GM18502 (cell line): ENCODE measurements at regions not wholly inside any gene's neighbourhood (a gene's known extent, or its start where the extent isn't known, plus 50 kb on each side); places are given as distances from the start of the nearest gene placed in this dataset.
A peak's percentile ranks its signal among the peaks of the same experiment; 100 is the strongest.
"Not testable (repeated sequence)": the region's sequence is repeated elsewhere in the genome, so short reads cannot be mapped to it uniquely, and the experiment has no call there.

Experiments
- ATAC-seq: cut with Tn5 transposase; IDR thresholded peaks from one replicate; pipeline ENCODE4 v1.9.1; 2021; ENCODE audit warnings: mild to moderate bottlenecking; ENCODE audit not compliant: unreplicated experiment, poor library complexity

DNA sequence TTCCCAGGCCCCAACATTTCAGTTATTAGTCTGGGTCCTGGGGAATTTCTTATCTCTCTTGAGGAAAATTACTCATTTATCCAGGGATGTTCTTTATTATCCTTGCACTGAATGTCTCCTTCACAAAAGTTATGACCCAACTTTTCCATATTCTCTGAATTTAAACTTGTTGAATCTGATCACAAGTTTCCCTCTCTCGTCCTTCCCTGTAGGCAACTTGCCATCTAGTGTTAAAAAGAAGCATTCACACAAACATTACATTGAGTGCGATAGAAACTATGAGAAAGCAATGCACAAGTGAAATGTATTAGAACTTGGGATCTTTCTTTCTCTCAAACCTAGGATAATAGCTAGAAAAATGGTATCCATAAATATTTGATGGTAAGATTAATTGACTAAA is 608.4 kb downstream of the FSCB start:
- ATAC-seq, result no peak

DNA sequence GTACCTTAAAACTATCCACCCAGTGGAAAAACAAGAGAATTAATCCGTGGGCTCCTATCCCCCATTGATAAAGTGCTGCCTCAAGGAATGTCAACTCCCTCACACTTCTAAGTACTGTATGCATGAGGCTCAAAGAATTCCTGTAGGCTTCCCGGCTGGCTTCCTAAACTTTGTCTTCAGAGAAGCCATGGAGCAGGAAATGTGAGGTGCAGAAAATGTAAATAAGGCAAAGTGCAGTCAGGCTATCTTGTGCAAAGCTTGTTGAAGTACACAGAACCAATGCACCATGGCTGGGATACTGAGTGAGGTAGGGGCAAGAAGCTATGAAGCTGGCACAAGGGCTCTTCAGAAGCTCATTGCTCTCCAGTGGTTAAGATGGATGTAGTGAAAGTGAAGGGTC is 611.0 kb downstream of the FSCB start:
- ATAC-seq, result no peak

DNA sequence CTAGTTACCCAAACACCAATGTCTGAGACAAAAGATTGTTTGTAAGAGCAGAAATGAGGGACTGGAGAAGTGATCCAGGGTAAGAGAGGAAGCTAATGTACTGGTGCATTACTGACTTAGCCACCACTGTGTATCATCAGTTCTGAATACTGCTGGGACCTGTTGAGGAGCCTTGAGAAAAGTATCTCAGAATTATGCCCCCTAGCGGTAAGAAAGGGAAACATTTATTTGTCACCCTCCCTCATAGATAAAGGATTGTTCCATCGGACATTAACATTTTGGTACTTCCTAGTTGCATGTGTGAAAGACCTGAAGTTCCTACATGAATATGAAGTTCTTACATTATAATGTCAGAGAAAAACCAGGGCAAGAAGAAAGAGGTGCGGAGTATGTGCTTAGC is 612.5 kb downstream of the FSCB start:
- ATAC-seq, result peak; percentile 79

DNA sequence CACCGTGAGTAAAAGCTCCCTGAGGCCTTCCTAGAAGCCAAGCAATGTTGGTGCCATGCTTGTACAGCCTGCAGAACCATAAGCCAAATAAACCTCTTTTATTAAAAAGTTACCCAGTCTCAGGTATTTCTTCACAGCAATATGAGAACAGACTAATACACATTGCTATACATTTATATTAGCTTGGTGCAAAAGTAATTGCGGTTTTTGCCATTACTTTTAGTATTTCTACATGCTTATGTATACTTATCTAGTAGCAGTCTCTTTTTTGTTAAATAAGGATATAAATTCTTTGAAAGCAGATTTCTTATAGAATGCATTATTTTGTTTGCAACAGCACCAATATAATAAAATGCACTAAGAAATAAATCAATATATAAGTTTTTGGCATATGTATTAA is 619.6 kb downstream of the FSCB start:
- ATAC-seq, result no peak

DNA sequence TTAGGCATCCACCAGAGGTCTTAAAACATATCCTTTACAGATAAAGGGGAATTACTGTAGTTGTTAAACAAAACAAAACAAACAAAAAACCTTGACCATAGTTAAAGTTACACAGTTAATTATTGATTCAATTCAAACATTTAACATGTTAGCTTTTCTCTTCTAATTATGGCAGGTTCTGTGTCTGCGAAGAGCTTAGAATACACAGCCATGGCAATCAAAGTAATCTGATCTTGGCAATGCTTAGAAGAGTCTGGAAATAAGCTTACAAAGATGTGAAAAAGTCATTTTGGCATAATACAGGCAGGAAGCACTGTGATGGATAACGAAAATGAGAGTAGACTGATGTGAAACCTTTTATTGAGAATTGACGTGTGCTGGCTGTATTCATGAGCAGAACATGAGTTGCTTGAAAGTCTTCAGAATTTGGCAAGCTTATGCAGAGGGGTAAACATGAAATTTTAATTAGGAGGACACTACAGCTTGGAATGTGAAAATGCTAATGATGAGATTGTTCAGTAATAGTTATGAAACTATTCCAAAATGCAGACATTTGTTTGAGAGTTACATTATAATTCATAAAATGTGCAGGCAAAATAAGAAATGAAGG is 629.6 kb downstream of the FSCB start:
- peak; percentile 71 for ATAC-seq

DNA sequence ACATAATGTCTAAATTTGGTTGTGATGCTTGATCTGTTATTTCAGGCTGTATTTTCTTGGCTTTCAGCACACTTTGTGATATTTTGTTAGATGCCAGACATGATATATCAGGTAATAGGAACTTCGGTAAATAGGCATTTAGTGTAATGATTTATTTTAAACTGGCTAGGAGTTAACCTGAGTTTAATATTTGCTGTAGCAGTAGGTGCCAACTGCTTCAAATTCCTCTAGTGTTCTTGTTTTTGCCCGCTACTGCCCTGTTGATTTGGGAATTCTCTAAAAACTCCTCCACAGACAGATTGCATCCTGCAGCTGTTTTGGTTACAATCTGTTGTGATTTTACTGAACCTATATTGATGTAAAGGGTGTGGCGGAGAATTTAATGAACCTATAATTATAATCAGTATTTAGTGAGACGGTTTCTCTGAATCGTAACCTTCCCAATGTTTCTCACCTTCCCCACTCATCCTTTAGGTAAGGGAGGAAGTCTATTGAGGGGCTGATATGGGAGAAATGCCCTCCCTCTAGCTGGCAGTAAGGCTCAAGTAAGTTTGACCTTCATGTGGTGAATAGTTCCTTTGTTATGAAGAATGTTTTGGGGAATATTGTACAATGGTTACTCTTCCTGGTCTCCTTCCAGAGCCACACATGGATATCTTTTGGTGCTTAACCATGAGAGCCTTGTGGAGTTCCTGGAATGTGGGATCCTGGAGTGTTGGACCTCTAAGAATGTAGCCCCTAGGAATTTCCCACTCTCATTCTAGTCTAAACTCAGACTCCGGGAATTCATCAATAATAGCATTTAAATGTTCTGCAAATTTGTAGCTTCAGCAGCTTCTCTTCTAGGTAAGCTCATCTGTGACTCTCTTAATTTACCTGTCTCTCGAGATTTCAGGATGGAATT is 634.1 kb downstream of the FSCB start:
- no peak for ATAC-seq

DNA sequence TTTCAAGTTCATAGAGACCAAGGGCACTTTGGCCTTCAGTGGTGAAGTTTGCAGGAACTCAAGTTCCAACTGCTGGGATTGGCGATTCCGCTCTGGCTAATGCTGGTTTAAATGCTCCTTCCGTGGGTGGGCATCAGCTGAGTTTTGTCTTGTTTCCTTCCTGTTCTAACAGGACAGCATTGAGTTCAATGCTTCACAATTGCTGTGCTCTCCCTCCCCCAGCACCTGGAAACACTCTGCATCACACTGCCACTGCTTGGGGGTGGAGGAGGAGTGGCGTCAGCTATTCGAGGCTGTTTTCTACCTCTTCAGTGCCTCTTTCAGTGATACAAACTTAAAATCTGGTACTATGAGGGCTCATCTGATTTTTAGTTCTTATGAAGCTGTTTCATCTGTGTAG is 634.9 kb downstream of the FSCB start:
- no peak for ATAC-seq

DNA sequence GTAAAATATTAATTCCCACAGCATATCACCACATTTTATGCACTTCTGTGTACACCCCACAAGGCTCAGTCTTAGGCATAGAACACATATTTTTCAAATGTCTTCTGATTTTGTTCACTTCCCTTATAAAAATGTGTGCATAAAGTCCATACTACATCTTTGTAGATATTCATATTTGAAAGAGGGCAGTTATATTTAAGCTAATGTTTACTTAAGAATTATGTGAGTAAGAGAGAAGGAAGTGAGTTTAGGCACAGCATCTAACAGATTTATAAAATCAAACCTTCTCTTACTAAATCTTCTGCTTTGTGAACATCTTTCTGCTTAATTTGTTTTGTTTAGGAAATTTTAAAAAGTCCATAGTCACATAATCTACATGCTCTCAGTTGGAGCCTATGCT is 648.1 kb downstream of the FSCB start:
- no peak for ATAC-seq

DNA sequence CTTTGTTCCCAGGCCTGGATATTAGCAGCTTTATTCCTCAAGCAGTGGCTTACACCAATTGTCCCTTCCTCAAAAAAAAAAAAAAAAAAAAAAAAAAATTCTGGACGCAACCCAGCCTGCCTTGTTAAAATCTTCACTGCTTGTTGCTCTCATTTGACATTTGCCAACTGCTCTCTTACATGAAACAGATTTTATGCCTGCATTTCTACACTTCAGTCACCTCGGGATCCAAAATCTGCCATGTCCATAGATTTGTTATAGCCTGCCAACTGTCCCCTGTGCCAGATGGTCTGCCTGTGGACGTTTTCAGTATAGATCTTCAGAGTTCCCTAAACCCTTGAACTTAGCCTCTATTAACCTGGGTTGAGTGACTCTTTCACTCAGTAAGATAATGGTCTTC is 651.5 kb downstream of the FSCB start:
- ATAC-seq, result no peak

DNA sequence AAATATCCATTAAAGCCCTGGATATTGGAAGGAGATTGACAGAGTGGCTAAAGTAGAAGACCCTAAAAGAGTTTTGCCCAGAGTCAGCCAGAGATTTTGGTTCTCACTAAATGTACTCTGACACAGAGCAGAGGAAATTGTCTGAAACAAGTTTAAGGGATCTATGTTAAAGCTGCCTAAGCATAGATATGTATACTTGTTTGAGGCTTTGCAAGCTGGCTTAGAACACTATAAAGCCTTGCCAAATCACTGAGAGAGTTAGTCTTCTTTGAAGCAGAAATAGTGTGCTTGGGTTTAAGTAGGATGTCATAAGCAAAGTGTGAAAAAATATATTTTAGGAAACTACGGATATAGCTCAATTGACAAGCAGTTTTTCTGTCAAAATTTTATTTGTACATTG is 653.5 kb downstream of the FSCB start:
- no peak for ATAC-seq

DNA sequence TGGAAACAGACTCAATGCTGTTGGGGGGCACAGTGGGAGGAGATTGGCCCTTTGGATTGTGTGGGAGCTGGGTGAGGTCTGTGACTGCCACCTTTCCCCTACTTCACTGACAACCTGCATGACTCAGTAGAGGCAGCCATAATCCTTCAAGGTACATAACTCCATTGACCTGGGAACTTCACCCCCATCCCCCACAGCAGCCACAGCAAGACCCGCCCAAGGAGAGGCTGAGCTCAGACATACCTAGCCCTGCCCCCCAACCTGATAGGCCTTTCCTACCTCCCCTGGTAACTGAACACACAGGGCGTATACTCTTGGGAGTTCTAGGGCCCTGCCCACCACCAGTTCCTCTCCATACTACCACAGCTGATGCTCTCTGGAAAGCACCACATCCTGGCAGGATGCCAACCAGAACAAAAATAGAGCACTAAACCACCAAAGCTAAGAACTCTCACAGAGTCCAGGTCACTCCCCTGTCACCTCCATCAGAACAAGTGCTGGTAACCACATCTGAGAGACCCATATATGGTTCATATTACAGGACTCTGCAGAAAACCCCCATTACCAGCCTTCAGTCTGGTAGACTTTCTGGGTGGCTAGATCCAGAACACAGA is 703.9 kb downstream of the FSCB start:
- ATAC-seq, result peak; percentile 65

DNA sequence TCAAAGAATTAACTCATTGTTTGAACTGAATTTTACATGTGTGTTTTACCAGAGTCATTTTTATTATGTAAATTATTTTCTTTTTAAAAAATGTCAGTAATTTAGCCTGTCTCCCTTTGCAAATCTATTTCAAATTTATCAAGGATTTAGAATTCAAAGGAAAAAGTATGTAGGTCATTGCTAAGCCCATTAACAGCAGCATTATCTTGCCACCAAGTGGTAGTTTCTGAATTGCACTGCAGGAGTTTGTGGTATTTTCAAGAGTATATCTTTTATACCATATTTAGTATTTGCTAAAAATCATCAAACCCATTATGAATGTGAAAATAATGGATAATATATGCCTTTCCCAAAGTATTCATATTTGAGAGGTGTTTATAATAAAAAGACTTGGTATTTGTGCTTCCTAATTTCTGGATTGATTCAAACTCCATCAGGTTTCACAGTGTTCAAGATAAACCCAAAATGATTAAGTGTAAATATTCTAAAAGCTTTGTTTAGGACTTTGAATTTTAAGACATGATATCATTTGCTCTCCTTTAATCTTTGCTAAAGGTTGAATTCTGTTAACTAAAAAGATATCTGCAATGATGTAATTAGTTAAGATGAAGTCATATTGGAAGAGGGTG is 711.4 kb downstream of the FSCB start:
- ATAC-seq, result no peak

DNA sequence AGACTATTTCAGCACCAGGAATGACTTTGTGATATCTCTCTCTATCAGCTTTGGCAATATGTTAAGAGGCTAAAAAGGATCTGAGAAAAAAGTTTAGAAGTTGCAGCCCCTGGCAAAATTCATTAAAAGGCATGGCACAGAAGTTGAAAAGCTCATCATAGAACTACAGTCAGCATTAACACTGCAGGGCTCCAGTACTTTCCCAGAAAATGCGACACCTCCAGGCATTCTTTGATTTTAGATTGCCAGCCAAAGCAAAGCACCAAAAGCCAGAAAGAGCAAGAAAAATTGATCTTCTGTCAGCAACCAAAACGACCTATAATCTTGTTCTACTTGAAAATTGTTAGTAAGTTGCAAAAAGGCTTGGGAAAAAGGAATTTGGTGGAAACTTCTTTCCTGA is 713.5 kb downstream of the FSCB start:
- ATAC-seq, result no peak

DNA sequence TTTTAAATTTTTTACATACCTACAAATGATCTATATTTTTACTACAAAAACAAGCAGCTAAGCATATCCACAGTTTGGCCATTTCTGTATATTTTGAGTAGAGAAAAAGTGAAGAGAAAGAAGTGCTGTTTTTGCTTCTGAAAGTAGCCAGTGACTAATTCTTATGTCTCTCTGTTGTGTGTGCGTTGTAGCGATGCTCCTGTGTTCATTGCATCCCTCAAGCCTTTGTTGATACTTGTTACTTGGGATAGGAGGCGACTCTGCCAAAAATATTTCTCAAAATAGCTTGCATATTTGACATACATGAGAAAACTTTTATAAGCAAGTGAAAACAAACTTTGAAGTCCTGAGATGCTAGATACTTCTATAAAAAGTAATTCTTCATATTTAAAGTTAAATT is 714.1 kb downstream of the FSCB start:
- ATAC-seq, result no peak

DNA sequence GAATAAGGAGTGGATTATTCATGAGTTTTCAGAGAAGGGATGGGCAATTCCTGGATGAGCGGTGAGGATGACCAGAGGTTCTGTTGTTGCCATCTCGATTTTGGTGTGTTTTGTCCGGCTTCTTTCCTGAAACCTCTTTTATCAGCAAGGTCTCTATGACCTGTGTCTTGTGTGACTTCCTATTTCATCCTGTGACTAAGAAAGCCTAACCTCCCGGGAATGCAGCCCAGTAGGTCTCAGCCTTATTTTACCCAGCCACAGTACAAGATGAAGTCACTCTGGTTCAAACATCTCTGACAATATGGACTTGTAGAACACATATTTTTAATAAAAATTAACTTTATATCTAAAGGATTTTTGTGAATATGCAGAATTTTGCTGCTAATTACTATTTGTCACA is 716.4 kb downstream of the FSCB start:
- no peak for ATAC-seq

DNA sequence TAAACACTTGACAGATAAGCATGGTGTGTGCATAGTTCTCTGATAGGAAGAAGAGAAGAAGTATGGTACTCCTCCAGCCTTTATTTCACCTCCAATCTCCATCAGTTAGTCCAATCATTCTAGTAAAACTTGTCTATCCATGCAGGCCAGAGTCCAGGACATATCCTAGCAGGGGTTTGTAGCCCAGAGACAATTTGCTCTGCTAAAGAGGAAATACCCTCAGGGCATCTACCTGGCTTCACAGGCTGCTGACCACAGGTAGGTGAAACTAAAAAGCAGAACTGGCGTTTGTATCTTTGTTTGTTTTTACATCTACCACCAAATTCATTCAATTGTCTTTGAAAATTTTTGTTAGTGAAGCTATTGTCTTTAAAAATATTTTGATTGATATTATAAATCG is 717.6 kb downstream of the FSCB start:
- ATAC-seq, result no peak

DNA sequence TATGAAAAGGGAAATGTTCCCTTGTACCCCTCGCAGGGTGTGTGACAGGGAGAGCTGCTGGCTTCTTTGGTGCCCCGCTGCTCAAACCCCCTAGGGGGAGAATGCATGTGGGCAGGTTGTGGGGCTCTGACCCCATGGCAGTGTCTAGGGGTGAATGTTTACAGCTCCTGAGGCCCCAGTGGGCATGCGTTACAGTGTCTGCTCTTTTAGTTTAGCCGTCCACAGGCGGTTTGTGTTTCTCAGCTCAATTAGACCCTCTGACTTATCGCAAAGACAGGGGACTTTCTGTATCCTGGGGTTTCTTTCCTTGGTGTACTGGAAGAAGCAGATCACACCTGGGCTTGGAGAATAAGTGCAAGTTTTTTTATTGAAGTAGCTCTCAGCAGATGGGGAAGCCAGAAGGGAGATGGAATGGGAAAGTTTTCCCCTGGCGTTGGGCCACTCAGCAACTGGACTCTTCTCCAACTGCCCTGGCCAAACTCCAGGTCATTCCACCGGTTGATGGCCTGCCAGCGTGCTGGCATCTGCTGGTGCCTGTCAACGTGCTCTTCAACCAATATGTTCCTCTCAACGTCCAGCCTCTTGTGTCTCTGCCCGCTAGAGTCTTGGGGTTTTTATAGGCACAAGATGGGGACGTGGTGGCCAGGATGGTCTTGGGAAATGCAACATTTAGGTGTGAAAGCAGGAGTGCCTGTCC is 720.9 kb downstream of the FSCB start:
- ATAC-seq, result no peak

DNA sequence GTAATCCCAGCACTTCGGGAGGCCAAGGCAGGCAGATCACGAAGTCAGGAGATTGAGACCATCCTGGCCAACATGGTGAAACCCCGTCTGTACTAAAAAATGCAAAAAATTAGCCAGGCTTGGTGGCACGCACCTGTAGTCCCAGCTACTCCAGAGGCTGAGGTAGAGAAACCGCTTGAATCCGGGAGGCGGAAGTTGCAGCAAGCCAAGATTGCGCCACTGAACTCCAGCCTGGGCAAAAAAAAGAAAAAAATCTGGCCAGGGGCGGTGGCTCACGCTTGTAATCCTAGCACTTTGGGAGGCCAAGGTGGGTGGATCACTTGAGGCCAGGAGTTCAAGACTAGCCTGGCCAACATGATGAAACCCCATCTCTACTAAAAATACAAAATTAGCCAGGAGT is 722.7 kb downstream of the FSCB start:
- ATAC-seq, result not testable (repeated sequence)

DNA sequence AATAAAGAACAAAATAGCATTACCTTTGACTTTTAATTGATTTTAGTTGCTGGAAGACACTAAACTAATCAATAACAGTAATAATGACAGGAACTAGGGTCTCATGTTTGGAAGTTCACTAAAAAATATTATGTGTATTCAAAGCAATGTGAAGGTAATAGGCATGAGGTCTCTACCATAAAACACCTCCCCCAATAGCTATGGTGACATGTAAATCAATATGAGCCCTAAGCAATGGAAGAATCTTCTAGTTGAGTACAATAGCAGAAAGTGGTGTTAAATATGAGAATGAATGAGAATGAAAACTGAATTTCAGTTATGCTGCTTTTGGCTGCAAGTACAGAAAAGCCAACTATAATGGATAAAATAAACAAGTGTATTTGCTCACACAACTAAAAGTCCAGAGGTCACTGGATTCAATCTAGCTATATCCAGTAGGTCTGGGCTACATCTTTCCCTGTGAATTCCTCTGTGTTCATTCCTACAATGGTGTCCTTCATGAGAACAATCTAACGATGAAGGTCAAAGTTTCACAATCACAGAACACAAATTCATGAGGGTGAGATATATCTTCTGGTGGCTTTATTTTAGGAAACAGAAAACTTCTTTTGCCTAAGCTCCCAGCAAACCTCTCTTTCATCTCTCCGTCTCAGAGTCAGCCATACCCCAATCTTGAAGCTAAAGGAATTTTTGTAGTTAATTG is 728.0 kb downstream of the FSCB start:
- no peak for ATAC-seq

DNA sequence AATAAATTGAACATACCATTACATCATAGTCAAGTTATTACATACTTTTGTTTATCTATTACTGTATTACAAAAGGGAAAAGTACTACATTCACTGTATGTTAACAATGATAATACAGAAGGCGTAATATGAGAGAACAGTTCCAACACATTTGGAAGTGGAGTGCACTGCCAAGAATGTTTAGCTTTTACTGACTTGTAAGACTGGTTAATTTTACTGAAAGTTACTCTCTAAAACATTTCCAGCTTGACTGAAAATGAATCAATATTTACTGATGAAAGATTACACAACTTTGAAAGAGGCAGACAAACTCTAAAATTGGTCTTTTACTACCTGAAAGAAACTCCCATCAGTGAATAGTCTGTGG is 728.5 kb downstream of the FSCB start:
- no peak for ATAC-seq
